GM12864 (cell line): ENCODE measurements at regions not wholly inside any gene's neighbourhood (a gene's known extent, or its start where the extent isn't known, plus 50 kb on each side); places are given as distances from the start of the nearest gene placed in this dataset.

ENCODE experiments used
- DNase-seq: peaks from one replicate; pipeline ENCODE4 v3.0.0-alpha.2; 2011; ENCODE audit warnings: low read depth
- H3K4me3 ChIP-seq: 2 replicates; pipeline ENCODE4 v1.5.1; 2011; ENCODE audit warnings: mild to moderate bottlenecking, low read depth, low read length, control low read depth
- TF ChIP-seq, protein P1 (sequence below): IDR thresholded peaks from 2 replicates; pipeline ENCODE4 v1.5.1; 2011; ENCODE audit warnings: low read depth, mild to moderate bottlenecking, moderate library complexity, low read length, control low read depth, inconsistent platforms; ENCODE audit errors: missing control alignments

DNA sequence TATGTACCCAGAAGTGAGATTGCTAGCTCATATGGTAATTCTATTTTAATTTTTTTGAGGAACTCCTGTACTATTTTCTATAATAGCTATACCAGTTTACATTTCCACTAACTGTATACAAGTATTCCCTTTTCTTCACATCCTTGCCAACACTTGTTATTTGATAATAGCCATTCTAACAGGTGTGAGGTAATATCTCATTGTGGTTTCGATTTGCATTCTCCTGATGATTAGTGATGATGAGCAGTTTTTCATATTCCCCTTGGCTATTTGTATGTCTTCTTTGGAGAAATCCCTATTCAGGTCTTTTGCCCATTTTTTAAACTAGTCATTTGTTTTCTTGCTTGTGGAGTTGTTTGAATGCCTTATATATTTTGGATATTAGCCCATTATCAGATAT lies 121.3 kb downstream of the BBS10 start:
- TF ChIP-seq, protein P1, sequence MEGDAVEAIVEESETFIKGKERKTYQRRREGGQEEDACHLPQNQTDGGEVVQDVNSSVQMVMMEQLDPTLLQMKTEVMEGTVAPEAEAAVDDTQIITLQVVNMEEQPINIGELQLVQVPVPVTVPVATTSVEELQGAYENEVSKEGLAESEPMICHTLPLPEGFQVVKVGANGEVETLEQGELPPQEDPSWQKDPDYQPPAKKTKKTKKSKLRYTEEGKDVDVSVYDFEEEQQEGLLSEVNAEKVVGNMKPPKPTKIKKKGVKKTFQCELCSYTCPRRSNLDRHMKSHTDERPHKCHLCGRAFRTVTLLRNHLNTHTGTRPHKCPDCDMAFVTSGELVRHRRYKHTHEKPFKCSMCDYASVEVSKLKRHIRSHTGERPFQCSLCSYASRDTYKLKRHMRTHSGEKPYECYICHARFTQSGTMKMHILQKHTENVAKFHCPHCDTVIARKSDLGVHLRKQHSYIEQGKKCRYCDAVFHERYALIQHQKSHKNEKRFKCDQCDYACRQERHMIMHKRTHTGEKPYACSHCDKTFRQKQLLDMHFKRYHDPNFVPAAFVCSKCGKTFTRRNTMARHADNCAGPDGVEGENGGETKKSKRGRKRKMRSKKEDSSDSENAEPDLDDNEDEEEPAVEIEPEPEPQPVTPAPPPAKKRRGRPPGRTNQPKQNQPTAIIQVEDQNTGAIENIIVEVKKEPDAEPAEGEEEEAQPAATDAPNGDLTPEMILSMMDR = no peak
- no peak overlapping the region for H3K4me3 ChIP-seq
- DNase-seq = no peak

- DNase-seq = no peak
- no peak overlapping the region for H3K4me3 ChIP-seq
- TF ChIP-seq, protein P1 = no peak
Measured at GRCh38 chr12:76226397-76226796, 121.8 kb downstream of the BBS10 start.

DNA sequence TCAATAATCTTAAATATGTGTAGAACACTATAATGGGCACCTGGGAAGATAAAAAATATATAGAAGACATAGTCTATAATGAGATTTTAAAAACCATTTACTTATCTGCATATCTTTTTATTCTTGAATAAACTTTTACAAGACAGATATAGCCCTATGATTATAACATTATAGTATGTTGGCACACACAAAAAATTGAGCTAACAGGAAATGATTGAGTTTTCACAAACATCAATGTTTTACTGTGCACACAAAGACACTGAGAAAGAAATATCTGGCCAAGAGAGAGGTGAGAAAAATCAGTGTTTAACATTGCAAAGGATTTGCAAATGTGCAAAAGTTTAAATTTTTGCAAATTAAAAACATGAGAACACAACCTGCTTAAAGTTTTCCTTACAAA lies 124.3 kb downstream of the BBS10 start:
- TF ChIP-seq, protein P1 = no peak

DNA sequence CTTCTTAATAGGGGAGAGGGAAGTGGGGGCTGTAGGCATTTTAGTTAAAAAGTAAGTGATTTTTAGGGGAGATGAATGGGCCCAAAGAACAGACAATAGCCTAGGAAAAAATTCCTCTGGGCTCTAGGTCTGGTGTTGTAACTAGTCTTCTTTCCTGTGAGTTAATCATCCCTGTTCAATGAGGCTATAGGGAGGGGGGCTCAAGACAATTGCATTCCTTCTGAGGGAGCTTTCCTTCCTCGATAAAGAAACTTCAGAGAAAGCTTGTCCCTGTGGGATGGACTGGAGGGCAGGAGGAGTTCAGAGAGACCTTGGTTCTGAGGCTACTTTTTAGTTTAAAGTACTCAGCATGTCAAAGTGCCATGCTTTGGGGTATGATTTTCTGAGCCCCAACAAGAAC lies 127.2 kb downstream of the BBS10 start:
- TF ChIP-seq, protein P1 = no peak
- no peak for DNase-seq
- H3K4me3 ChIP-seq = no peak overlapping the region

More for the DNA sequence above, 124.3 kb downstream of the BBS10 start:
- H3K4me3 ChIP-seq = no peak overlapping the region
- DNase-seq = no peak

DNA sequence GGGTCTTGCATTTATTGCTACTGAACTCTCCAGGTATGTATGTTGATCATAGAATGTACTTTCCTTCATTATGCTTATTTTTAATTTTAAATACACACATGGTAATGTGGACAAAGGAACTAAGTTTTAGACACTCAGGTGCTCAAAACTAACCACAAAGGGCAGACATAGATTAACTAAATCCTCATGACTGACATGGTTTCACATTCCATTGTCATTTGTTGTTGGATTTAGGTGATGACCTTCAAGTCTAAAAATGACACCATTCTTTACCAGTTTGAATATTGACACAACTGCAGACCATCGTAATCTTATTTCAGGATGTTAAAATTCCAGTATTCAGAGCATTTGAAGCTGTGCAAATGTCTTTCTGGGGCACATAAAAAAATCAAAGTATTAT lies 128.4 kb downstream of the BBS10 start:
- no peak for DNase-seq
- TF ChIP-seq, protein P1 = no peak
- H3K4me3 ChIP-seq = no peak overlapping the region

GRCh38 chr12:76216585-76217472 lies 131.4 kb downstream of the BBS10 start:
- TF ChIP-seq, protein P1 = no peak
- DNase-seq = no peak
- H3K4me3 ChIP-seq = no peak overlapping the region

GRCh38 chr12:76208129-76208528 lies 123.6 kb upstream of the NAP1L1 start:
- DNase-seq = no peak
- no peak overlapping the region for H3K4me3 ChIP-seq
- TF ChIP-seq, protein P1 = no peak
